AG10803 (cell line): ENCODE measurements at regions not wholly inside any gene's neighbourhood (a gene's known extent, or its start where the extent isn't known, plus 50 kb on each side); places are given as distances from the start of the nearest gene placed in this dataset.
A peak's percentile ranks its signal among the peaks of the same experiment; 100 is the strongest.

Source experiments
- DNase-seq: peaks from one replicate; pipeline ENCODE4 v3.0.0; 2010; ENCODE audit warnings: low read depth
- H3K4me3 ChIP-seq: 2 replicates; pipeline ENCODE4 v1.5.1; 2011; ENCODE audit warnings: mild to moderate bottlenecking, low read length, control low read depth
- CTCF ChIP-seq: conservative IDR thresholded peaks from 2 replicates; pipeline ENCODE4 v1.5.1; 2011; ENCODE audit warnings: mild to moderate bottlenecking, low read length, control low read depth, inconsistent platforms

GRCh38 chr12:124208489-124208888 is 86.4 kb upstream of the RFLNA start:
- DNase-seq: no peak
- no peak overlapping the region for H3K4me3 ChIP-seq
- no peak for TF ChIP-seq CTCF

- TF ChIP-seq CTCF: no peak
- no peak for DNase-seq
- H3K4me3 ChIP-seq: no peak overlapping the region
Observed at GRCh38 chr12:124210991-124211577, 83.8 kb upstream of the RFLNA start.

GRCh38 chr12:124211753-124212152 is 83.1 kb upstream of the RFLNA start:
- no peak for TF ChIP-seq CTCF
- H3K4me3 ChIP-seq: no peak overlapping the region

GRCh38 chr12:124213666-124214347 is 81.1 kb upstream of the RFLNA start:
- no peak overlapping the region for H3K4me3 ChIP-seq
- no peak for DNase-seq
- no peak for TF ChIP-seq CTCF

More at GRCh38 chr12:124211753-124212152, 83.1 kb upstream of the RFLNA start:
- DNase-seq: no peak

- no peak overlapping the region for H3K4me3 ChIP-seq
- no peak for DNase-seq
- TF ChIP-seq CTCF: no peak
Observed at GRCh38 chr12:124214574-124214973, 80.3 kb upstream of the RFLNA start.

GRCh38 chr12:124216966-124217365 is 77.9 kb upstream of the RFLNA start:
- no peak for DNase-seq
- no peak for TF ChIP-seq CTCF
- no peak overlapping the region for H3K4me3 ChIP-seq

GRCh38 chr12:124217508-124218242 is 77.2 kb upstream of the RFLNA start:
- no peak for TF ChIP-seq CTCF
- no peak for DNase-seq
- H3K4me3 ChIP-seq: peak overlapping the region; percentile 34
